K562 (cell line): ENCODE measurements at regions not wholly inside any gene's neighbourhood (a gene's known extent, or its start where the extent isn't known, plus 50 kb on each side); places are given as distances from the start of the nearest gene placed in this dataset.
A peak's percentile ranks its signal among the peaks of the same experiment; 100 is the strongest.

Source experiments
- CHD7 ChIP-seq: fragments of 200-600 bp; sonication (generic); IDR thresholded peaks from one replicate; pipeline ENCODE4 v1.6.1; 2012; ENCODE audit warnings: mild to moderate bottlenecking, low read depth, low read length, inconsistent platforms
- ELK3 ChIP-seq: fragments of 450-650 bp; formaldehyde crosslinking; IDR thresholded peaks from 2 replicates; pipeline ENCODE4 v1.4.0; 2020; ENCODE audit warnings: mild to moderate bottlenecking
- FOSL1 ChIP-seq: fragments of 200-800 bp; sonication (Bioruptor generic); conservative IDR thresholded peaks from 2 replicates; pipeline ENCODE4 v1.6.1; 2016; ENCODE audit warnings: missing genetic modification characterization, missing compliant biosample characterization
- FOXO4 ChIP-seq: fragments of 450-650 bp; formaldehyde crosslinking; IDR thresholded peaks from 2 replicates; pipeline ENCODE4 v1.4.0; 2020; ENCODE audit warnings: mild to moderate bottlenecking, moderate library complexity
- HOXB6 ChIP-seq: fragments of 250-450 bp; sonication (Bioruptor Pico); IDR thresholded peaks from 2 replicates; pipeline ENCODE4 v1.5.1; 2022; ENCODE audit warnings: mild to moderate bottlenecking, borderline replicate concordance
- KAT2B ChIP-seq: IDR thresholded peaks from one replicate; pipeline ENCODE4 v1.6.1; 2012; ENCODE audit warnings: low read depth, mild to moderate bottlenecking, control low read depth, inconsistent platforms, low read length, moderate library complexity
- SRF ChIP-seq, 2 experiments: fragments of 250-450, 450-650 bp in 1 of 2; sonication (Bioruptor Pico) in 1 of 2; sonication (generic) in 1 of 2; formaldehyde crosslinking; IDR thresholded peaks; 2 replicates each; pipeline versions ENCODE4 v1.5.0 to v1.5.1; 2020 to 2022; ENCODE audit warnings: mild to moderate bottlenecking in 1 of 2, missing genetic modification reagents in 1 of 2
- THRAP3 ChIP-seq: fragments of 450-650 bp; IDR thresholded peaks from 2 replicates; pipeline ENCODE4 v1.6.1; 2016; ENCODE audit warnings: mild to moderate bottlenecking, inconsistent platforms, borderline replicate concordance
- VEZF1 ChIP-seq: fragments of 200-800 bp; sonication (Bioruptor generic); IDR thresholded peaks from 2 replicates; pipeline ENCODE4 v1.6.1; 2017; ENCODE audit warnings: missing genetic modification characterization, missing compliant biosample characterization
- ZNF3 ChIP-seq: fragments of 250-450 bp; sonication (Bioruptor Pico); IDR thresholded peaks from 2 replicates; pipeline ENCODE4 v1.5.0; 2021; ENCODE audit warnings: mild to moderate bottlenecking, moderate library complexity

GRCh38 chr1:65658122-65658521, 134.6 kb upstream of the PDE4B start (continued):
- TF ChIP-seq CHD7 (no peak), FOSL1 (peak; percentile 88), FOXO4 (CRISPR knock-in tag) (no peak), ELK3 (CRISPR knock-in tag) (no peak), VEZF1 (CRISPR knock-in tag) (no peak), SRF (CRISPR knock-in tag; IDR thresholded peaks at IDR 0.05) (no peak), ZNF3 (CRISPR knock-in tag) (no peak), HOXB6 (no peak), KAT2B (no peak), THRAP3 (no peak)
